ENCODE measurements at regions not wholly inside any gene's neighbourhood (a gene's known extent, or its start where the extent isn't known, plus 50 kb on each side); places are given as distances from the start of the nearest gene placed in this dataset.

- H3K27me3 Mint-ChIP-seq (ENCODE audit: low read depth): no peaks in the 10 kb centered on the region
- H3K4me1 Mint-ChIP-seq: no peaks in the 10 kb centered on the region
- no peak for TF ChIP-seq CTCF (IDR thresholded peaks at IDR 0.05; ENCODE audit: unreplicated experiment)
- no peak for DNase-seq (ENCODE audit: low spot score in 2 of 2, unreplicated experiment in 2 of 2)
- H3K9me3 Mint-ChIP-seq: no peaks in the 10 kb centered on the region
- H3K4me3 Mint-ChIP-seq: no peak overlapping the region
- no peak overlapping the region for H3K27ac Mint-ChIP-seq
- H3K36me3 Mint-ChIP-seq: no peaks in the 10 kb centered on the region
Observed at GRCh38 chr4:163866728-163867315, 372.3 kb downstream of the TMA16 start.

- Mint-ChIP-seq H3K27me3 (ENCODE audit: low read depth) (no peaks in the 10 kb centered on the region), H3K27ac (no peak overlapping the region), H3K9me3 (no peaks in the 10 kb centered on the region), H3K36me3 (no peaks in the 10 kb centered on the region), H3K4me1 (no peaks in the 10 kb centered on the region), H3K4me3 (no peak overlapping the region)
- TF ChIP-seq CTCF (IDR thresholded peaks at IDR 0.05; ENCODE audit: unreplicated experiment): no peak
- DNase-seq (ENCODE audit: low spot score in 2 of 2, unreplicated experiment in 2 of 2): no peak
Observed at GRCh38 chr4:163868445-163868844, 374.0 kb downstream of the TMA16 start.

DNA sequence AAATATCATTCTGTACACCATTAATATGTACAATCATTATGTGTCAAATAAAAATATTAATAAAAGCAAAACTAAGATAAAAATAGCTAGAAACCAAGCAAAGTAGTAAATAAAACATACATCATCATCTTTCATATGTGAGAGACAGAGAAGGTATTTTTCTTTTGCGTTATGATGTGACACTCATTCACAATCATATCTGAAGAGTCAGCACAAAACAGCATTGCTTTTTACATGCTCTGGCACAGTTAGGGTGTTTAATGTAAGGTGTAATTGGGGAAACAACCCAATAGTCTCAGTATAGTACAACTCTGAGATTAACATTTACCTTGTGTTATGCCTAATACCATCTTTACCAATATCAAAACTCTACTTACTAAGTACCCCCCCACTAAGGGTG, 376.6 kb downstream of the TMA16 start:
- Mint-ChIP-seq H3K36me3 (no peaks in the 10 kb centered on the region), H3K9me3 (no peaks in the 10 kb centered on the region), H3K4me3 (no peak overlapping the region), H3K27me3 (ENCODE audit: low read depth) (no peaks in the 10 kb centered on the region), H3K4me1 (peaks cover 9% of the 10 kb centered on the region), H3K27ac (no peak overlapping the region)
- no peak for TF ChIP-seq CTCF (IDR thresholded peaks at IDR 0.05; ENCODE audit: unreplicated experiment)
- no peak for DNase-seq (ENCODE audit: low spot score in 2 of 2, unreplicated experiment in 2 of 2)

- no peaks in the 10 kb centered on the region for H3K36me3 Mint-ChIP-seq
- H3K9me3 Mint-ChIP-seq: peaks cover 4% of the 10 kb centered on the region
- no peak overlapping the region for H3K4me3 Mint-ChIP-seq
- peak overlapping the region; percentile 57 for H3K27ac Mint-ChIP-seq
- TF ChIP-seq CTCF (IDR thresholded peaks at IDR 0.05; ENCODE audit: unreplicated experiment): no peak
- peaks cover 9% of the 10 kb centered on the region for H3K4me1 Mint-ChIP-seq
- DNase-seq (ENCODE audit: low spot score in 2 of 2, unreplicated experiment in 2 of 2): no peak
- no peaks in the 10 kb centered on the region for H3K27me3 Mint-ChIP-seq (ENCODE audit: low read depth)
Observed at GRCh38 chr4:163875327-163875726, 380.8 kb downstream of the TMA16 start.

DNA sequence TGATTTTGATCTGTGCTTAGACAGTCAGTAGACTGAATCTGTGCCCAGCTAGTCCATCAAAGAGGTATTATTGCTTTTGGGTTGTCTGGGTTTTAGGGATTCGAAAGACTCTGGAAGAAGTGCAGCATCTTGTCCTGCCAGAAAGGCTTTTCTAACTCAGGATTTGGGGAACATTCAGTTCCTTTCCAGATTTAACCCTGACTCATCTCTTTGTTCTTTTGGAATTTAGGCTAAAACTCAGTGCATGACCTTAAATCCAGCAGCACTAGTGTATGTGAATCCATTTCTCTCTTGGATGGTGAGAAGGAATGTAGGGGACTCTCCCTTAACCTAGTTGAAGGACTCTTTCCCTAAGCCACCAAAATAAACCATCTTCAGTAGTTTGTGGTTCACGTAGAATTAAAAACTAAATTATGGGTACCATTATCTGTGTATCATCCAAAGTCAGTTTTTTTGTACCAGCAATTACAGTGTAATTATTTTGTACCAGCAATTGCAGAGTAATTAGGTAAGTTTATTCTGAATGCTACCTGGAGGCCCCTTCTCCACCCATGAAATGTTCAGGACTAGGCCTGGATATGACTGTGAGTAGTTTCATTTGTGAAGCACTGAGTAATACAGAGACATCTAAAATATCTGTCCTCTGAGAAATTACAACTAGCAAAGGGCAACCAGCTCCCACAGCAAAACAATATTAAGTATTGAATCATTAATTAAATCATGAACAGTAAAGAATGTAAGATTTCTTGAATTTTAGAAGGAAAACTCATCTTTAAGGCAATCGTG, 384.0 kb downstream of the TMA16 start:
- no peak overlapping the region for H3K4me3 Mint-ChIP-seq
- no peak for TF ChIP-seq CTCF (IDR thresholded peaks at IDR 0.05; ENCODE audit: unreplicated experiment)
- H3K27ac Mint-ChIP-seq: no peak overlapping the region
- H3K9me3 Mint-ChIP-seq: peaks cover 4% of the 10 kb centered on the region
- no peaks in the 10 kb centered on the region for H3K27me3 Mint-ChIP-seq (ENCODE audit: low read depth)
- peaks cover 9% of the 10 kb centered on the region for H3K4me1 Mint-ChIP-seq
- no peak for DNase-seq (ENCODE audit: low spot score in 2 of 2, unreplicated experiment in 2 of 2)
- H3K36me3 Mint-ChIP-seq: no peaks in the 10 kb centered on the region
